HG03457 (cell line): ENCODE measurements at regions not wholly inside any gene's neighbourhood (a gene's known extent, or its start where the extent isn't known, plus 50 kb on each side); places are given as distances from the start of the nearest gene placed in this dataset.

Source experiments
- ATAC-seq: cut with Tn5 transposase; IDR thresholded peaks from one replicate; pipeline ENCODE4 v1.9.1; 2021; ENCODE audit warnings: moderate number of reproducible peaks; ENCODE audit not compliant: unreplicated experiment

- ATAC-seq: no peak
Observed at GRCh38 chr13:62626771-62627170, 1211.1 kb upstream of the PCDH20 start.

GRCh38 chr13:62625214-62625881, 1209.7 kb upstream of the PCDH20 start:
- no peak for ATAC-seq

- ATAC-seq: no peak
Observed at GRCh38 chr13:62613819-62614218, 1198.2 kb upstream of the PCDH20 start.

GRCh38 chr13:62611343-62611742, 1195.7 kb upstream of the PCDH20 start:
- ATAC-seq: no peak

GRCh38 chr13:62598708-62599107, 1183.1 kb upstream of the PCDH20 start:
- ATAC-seq: no peak

- no peak for ATAC-seq
Observed at GRCh38 chr13:62595976-62596375, 1180.3 kb upstream of the PCDH20 start.

GRCh38 chr13:62593804-62594203, 1178.2 kb upstream of the PCDH20 start:
- no peak for ATAC-seq

- ATAC-seq: no peak
Observed at GRCh38 chr13:62583466-62583865, 1167.8 kb upstream of the PCDH20 start.

GRCh38 chr13:62578402-62578801, 1162.8 kb upstream of the PCDH20 start:
- ATAC-seq: no peak

GRCh38 chr13:62564770-62565169, 1149.1 kb upstream of the PCDH20 start:
- ATAC-seq: no peak

- no peak for ATAC-seq
Observed at GRCh38 chr13:62563251-62563650, 1147.6 kb upstream of the PCDH20 start.

GRCh38 chr13:62556978-62557377, 1141.3 kb upstream of the PCDH20 start:
- no peak for ATAC-seq

- no peak for ATAC-seq
Observed at GRCh38 chr13:62551588-62551987, 1135.9 kb upstream of the PCDH20 start.

GRCh38 chr13:62544928-62545327, 1129.3 kb upstream of the PCDH20 start:
- no peak for ATAC-seq

GRCh38 chr13:62537593-62537992, 1121.9 kb upstream of the PCDH20 start:
- ATAC-seq: no peak

GRCh38 chr13:62525652-62526051, 1110.0 kb upstream of the PCDH20 start:
- ATAC-seq: no peak

- ATAC-seq: peak; percentile 22
Observed at GRCh38 chr13:62524498-62524897, 1108.8 kb upstream of the PCDH20 start.

GRCh38 chr13:62524061-62524460, 1108.4 kb upstream of the PCDH20 start:
- ATAC-seq: peak; percentile 72

GRCh38 chr13:62512194-62513141, 1096.8 kb upstream of the PCDH20 start:
- ATAC-seq: peak; percentile 92

GRCh38 chr13:62510906-62511655, 1095.4 kb upstream of the PCDH20 start:
- no peak for ATAC-seq

GRCh38 chr13:62502588-62502987, 1086.9 kb upstream of the PCDH20 start:
- ATAC-seq: no peak
